GM21619 (cell line): ENCODE measurements at regions not wholly inside any gene's neighbourhood (a gene's known extent, or its start where the extent isn't known, plus 50 kb on each side); places are given as distances from the start of the nearest gene placed in this dataset.

Source experiments
- ATAC-seq: cut with Tn5 transposase; IDR thresholded peaks from one replicate; pipeline ENCODE4 v1.9.1; 2021; ENCODE audit not compliant: unreplicated experiment

GRCh38 chr3:5068531-5069050, 53.5 kb upstream of the ARL8B start:
- ATAC-seq: no peak

GRCh38 chr3:5069627-5070026, 52.5 kb upstream of the ARL8B start:
- no peak for ATAC-seq

- no peak for ATAC-seq
These were observed 51.0 kb upstream of the ARL8B start for GRCh38 chr3:5071061-5071460.

GRCh38 chr3:5072100-5072816, 49.8 kb upstream of the ARL8B start:
- no peak for ATAC-seq
